ENCODE measurements at regions not wholly inside any gene's neighbourhood (a gene's known extent, or its start where the extent isn't known, plus 50 kb on each side); places are given as distances from the start of the nearest gene placed in this dataset.
"Not testable (repeated sequence)": the region's sequence is repeated elsewhere in the genome, so short reads cannot be mapped to it uniquely, and the experiment has no call there.

- DNase-seq (ENCODE audit: low read depth), result no peak
These were observed 763.1 kb downstream of the BCL11A start for GRCh38 chr2:59790186-59791003.

DNA sequence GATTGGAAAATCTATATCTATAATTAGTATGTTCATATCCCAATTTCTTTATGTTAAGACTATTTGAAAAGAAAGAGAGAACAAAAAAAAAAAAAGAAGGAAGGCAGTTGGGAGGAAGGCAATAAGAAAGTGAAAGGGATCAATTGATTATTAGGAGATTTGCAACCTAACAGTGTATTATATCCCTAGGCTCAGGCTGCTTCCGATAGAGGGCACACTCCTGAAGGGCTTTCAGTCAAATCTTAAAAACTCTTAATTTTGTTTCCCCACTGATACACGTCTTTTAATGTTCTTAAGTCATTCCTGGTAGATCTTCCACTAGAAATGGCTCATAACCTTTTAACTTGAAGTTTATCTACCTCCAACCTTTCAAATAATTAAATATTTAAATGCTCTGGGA lies 763.9 kb downstream of the BCL11A start:
- DNase-seq (ENCODE audit: low read depth), result no peak

- no peak for DNase-seq (ENCODE audit: low read depth)
These were observed 766.4 kb downstream of the BCL11A start for GRCh38 chr2:59787095-59787494.

- DNase-seq (ENCODE audit: low read depth), result no peak
These were observed 766.8 kb downstream of the BCL11A start for GRCh38 chr2:59786684-59787083.

- no peak for DNase-seq (ENCODE audit: low read depth)
These were observed 773.9 kb downstream of the BCL11A start for GRCh38 chr2:59779571-59779970.

GRCh38 chr2:59777120-59777519 lies 776.3 kb downstream of the BCL11A start:
- no peak for DNase-seq (ENCODE audit: low read depth)

DNA sequence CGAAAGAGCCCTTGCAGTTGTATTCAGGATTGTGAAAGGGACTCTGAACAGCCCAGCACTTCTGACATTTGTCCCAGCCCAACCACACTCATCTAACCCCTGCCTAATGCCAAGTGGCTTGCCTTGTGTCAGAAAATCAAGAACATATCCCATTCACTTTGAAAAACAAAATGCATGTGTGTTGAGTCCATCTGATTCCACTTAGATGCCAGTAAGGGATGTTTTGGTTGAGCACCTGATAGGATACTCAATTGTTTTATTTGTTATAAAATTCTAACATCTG lies 776.8 kb downstream of the BCL11A start:
- no peak for DNase-seq (ENCODE audit: low read depth)

GRCh38 chr2:59774821-59775433 lies 778.5 kb downstream of the BCL11A start:
- DNase-seq (ENCODE audit: low read depth), result no peak

- DNase-seq (ENCODE audit: low read depth), result no peak
These were observed 782.8 kb downstream of the BCL11A start for GRCh38 chr2:59770651-59771050.

DNA sequence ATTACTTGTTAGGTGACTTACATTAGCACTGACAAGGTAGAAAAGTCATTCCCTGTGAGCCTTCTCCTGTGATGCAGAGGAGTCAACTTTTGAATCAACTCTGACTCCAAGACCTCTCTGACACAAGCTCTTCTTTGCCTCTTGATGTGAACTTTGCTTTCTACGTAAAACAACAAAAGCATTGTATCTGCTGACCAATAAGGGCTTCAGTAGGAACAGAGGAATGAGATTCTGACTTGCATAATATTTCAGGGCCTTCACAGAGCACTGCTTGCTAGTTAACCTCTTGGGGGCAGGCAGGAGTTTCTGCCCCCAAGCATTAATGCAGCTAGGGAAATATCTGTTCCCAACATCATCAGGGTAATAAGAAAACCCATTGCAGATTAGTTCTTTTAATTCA lies 791.5 kb downstream of the BCL11A start:
- DNase-seq (ENCODE audit: low read depth), result no peak

GRCh38 chr2:59756150-59756549 lies 797.3 kb downstream of the BCL11A start:
- no peak for DNase-seq (ENCODE audit: low read depth)

DNA sequence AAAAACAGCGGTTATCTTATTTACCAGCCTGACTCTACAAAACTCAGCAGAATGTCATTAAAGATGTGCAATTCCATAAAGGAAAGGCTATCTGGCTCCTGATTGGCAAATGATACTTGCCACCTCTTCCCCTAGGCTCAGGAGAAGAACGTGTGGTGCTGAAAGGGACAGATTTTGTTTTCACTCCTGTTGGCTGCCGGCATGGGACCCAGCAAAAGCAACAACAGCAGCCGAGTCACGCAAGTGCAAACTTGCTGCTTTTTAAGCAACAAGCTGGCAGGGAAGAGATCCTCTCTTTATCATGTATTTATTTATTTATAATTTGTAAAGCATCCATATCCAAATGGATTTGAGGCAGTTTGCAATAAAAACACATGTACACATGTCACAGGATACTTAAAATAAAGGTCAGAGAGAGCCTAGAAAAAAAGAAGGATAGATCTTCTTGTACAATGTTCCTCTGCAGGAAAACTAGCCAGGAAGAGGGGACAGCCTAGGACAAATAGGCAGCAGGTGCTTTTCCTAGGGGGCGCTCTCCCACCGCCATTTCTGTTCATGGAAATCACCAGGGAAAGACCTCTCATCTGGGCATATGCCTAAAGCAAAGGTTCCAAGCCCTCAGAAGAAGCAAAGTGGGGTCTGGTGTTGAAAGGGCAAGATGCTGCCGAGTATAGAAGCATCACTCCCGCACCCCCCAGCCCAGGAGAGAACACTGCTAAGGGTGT lies 799.3 kb downstream of the BCL11A start:
- no peak for DNase-seq (ENCODE audit: low read depth)

- DNase-seq (ENCODE audit: low read depth), result no peak
These were observed 800.9 kb downstream of the BCL11A start for GRCh38 chr2:59752512-59752911.

DNA sequence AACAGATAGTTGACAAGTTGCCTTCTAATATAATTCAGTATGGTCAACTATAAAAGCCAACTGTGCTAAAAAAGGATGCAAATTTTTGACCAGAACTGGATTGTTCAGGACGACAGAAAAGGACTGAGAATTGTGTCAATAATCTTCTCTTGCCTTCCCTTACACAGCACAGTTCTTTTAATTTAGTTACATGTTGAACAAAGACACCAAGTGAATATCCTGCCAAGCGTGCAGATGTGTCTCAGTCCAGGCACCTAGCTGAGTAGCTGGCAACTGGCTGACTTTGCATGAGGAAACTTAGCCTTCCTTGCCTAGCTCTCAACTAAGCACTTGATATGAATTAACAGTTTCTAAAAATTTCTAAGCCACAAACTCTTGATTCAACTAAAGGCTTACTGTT lies 801.4 kb downstream of the BCL11A start:
- DNase-seq (ENCODE audit: low read depth), result no peak

GRCh38 chr2:59751214-59751613 lies 802.2 kb downstream of the BCL11A start:
- not testable (repeated sequence) for DNase-seq (ENCODE audit: low read depth)

DNA sequence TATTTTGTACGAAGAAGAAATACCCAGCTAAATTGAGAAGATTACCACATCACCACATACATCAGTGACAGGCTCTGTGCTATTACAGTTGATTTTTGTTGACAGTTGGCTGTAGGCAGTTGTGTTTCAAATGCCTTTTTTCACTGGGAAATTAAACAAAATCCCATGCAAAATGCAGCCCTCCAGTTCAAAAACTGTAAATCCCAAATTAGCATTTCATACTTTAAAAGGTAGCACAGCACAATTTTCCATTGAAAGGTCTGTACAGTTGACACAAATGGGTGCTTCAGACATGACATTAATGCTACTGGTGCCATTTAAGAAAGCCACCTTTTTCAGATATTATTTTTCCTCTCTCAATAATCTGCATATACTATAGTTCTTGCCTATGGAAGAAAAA lies 807.2 kb downstream of the BCL11A start:
- no peak for DNase-seq (ENCODE audit: low read depth)

DNA sequence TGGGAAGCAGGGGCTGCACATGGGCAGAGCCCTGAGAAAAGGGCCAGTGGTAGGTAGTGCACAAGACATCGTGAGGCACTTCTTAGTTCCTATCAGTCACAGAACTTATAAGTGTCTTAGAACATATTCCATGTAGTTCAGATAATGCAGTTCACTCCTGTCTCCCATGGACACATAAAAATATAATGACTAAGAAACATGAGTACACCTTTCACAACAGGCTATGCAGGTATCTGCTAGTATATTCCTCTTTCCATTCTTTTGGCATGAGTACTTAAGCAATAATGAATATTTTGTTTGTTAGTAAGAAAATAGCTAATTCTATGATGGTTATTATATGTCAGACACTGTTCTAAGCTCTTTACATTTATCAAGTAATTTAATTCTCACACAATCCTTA lies 808.4 kb downstream of the BCL11A start:
- DNase-seq (ENCODE audit: low read depth), result no peak

DNA sequence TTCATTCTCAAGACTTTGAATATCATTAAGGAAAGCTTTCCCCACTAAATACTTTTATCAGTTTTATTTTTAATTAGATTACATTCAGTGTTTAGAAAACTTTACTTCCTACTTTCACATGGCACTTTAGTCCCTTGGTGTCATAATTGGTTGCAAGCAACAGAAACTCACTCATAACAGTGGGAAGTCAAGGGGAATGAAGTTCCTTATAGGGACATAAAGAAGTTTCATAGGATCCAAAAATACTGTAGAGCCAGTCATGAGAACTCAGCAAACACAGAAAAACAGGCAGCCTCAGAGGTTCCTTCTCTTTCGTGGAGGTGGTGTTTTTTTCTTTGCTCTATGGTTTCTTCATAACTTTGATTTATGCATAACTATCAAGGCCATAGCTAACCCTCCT lies 809.0 kb downstream of the BCL11A start:
- no peak for DNase-seq (ENCODE audit: low read depth)

GRCh38 chr2:59741840-59742239 lies 811.6 kb downstream of the BCL11A start:
- no peak for DNase-seq (ENCODE audit: low read depth)

DNA sequence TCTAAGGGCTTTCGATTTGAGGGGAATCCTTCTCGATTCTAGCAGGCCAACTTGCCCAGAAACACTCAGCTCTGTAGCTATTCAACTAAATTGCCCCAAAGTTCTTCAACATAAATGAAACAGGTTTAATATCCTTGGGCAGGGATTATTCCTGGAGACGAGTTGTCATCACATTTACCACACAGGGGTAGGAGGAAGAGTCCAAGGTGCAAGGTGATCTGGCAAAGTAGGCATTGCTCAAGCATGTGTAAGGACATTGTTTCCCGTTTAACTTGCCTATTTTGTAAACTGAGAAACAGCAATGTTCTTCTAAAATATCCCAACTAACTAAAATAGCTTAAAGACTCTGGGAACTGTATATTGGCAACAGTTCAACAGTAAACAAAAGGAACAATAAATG lies 814.3 kb downstream of the BCL11A start:
- DNase-seq (ENCODE audit: low read depth), result no peak

DNA sequence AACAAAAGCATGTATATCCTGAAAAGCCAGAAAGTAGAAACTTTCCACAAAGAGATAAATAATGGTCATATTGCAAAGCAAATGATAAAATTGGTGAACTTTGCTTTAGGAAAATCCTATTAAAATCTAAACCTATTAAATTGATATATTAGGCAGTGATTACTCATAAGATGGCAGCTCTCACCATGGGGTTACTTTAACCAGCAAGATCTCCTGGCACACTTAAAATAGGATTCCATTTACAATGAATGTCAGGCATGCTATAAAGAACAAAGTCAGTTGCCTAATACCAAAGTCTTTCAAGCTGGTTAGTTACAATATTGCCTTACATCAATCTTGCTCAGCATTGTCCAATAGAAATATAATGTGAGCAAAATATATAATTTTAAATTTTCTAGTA lies 816.2 kb downstream of the BCL11A start:
- DNase-seq (ENCODE audit: low read depth), result no peak

DNA sequence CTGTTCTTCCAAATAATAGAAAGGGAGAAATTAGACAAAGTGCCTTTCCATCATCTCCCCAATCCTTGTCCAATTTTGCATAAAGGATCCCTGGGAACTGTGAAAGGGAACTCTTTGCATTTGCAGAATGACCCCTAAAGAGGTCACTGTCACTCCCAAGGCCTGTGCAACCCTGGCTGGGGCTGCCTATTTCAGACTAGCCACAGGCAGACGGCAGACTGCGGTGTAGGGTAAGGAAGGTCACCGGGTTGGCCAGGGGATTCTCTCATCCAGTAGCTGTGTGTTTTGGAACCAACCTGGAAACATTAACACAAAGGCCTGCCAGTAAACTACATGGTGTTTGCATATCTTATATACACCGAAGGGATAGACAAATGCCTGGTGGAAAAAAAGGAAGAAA lies 818.7 kb downstream of the BCL11A start:
- no peak for DNase-seq (ENCODE audit: low read depth)

- no peak for DNase-seq (ENCODE audit: low read depth)
These were observed 819.5 kb downstream of the BCL11A start for GRCh38 chr2:59733970-59734369.

GRCh38 chr2:59733567-59733930 lies 819.9 kb downstream of the BCL11A start:
- no peak for DNase-seq (ENCODE audit: low read depth)
